ENCODE measurements at regions not wholly inside any gene's neighbourhood (a gene's known extent, or its start where the extent isn't known, plus 50 kb on each side); places are given as distances from the start of the nearest gene placed in this dataset.

DNA sequence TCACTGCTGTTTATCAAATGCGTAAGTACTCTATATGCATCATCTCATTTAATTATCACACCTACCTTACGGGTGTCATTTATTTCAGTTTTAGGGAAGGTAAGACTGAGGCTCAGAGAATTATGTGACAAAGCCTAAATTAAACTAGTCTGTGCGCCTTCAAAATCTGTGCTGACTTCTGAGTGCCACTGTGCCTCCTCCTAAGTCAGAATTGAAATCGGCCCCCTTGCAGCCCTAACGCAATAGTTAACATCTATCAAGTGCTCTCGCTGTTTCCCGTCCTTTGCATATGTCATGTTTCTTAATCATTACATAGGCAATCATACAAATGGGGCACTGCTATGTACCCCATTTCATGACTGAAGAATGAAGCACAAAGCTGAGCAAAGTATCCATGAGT, 79.0 kb upstream of the PDE10A start:
- Histone ChIP-seq H3K4me1 (no peaks in the 10 kb centered on the region), H3K27me3 (no peaks in the 10 kb centered on the region)
- WGBS, result 92% methylated on average over 7 of the region's 7 CpGs

DNA sequence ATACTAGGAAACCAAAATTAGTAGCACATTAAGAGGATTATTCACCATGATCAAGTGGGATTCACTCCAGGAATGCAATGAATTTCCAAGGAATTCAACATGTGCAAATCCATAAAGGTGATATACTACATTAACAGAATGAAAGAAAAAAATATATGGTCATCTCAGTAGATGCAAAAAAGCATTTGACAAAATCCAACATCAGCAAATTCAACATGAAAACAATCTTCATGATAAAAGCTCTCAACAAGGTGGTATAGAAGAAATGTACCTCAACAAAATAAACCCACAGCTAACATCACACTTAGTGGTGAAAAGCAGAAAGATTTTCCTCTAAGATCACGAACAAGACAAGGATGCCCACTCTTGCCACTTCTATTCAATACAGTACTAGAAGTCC, 74.4 kb upstream of the PDE10A start:
- no peaks in the 10 kb centered on the region for H3K4me1 ChIP-seq
- H3K4me3 ChIP-seq, result no peak overlapping the region
- intact Hi-C loops (cut with DNase I), result no loop called here
- 90% methylated on average over 1 of the region's 1 CpG for WGBS
- no peaks in the 10 kb centered on the region for H3K36me3 ChIP-seq
- no peak for TF ChIP-seq EP300 (IDR thresholded peaks at IDR 0.05)
- TF ChIP-seq POLR2AphosphoS5 (IDR thresholded peaks at IDR 0.05), result no peak
- TF ChIP-seq, protein P1, sequence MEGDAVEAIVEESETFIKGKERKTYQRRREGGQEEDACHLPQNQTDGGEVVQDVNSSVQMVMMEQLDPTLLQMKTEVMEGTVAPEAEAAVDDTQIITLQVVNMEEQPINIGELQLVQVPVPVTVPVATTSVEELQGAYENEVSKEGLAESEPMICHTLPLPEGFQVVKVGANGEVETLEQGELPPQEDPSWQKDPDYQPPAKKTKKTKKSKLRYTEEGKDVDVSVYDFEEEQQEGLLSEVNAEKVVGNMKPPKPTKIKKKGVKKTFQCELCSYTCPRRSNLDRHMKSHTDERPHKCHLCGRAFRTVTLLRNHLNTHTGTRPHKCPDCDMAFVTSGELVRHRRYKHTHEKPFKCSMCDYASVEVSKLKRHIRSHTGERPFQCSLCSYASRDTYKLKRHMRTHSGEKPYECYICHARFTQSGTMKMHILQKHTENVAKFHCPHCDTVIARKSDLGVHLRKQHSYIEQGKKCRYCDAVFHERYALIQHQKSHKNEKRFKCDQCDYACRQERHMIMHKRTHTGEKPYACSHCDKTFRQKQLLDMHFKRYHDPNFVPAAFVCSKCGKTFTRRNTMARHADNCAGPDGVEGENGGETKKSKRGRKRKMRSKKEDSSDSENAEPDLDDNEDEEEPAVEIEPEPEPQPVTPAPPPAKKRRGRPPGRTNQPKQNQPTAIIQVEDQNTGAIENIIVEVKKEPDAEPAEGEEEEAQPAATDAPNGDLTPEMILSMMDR (IDR thresholded peaks at IDR 0.05), result no peak
- TF ChIP-seq POLR2A (IDR thresholded peaks at IDR 0.05; ENCODE audit: low read depth), result no peak
- H3K27ac ChIP-seq (replicated peaks in 1 of 4), result no peak overlapping the region
- peaks cover 0 to 5% (median 0%) of the 10 kb centered on the region in 4 donors for H3K27me3 ChIP-seq
- peaks cover 0 to 4% (median 0%) of the 10 kb centered on the region in 4 donors for H3K9me3 ChIP-seq
- DNase-seq (ENCODE audit: extremely low spot score), result no peak

More for the DNA sequence above, 79.0 kb upstream of the PDE10A start:
- peaks cover 0 to 4% (median 0%) of the 10 kb centered on the region in 4 donors for H3K9me3 ChIP-seq
- no peaks in the 10 kb centered on the region for H3K36me3 ChIP-seq
- TF ChIP-seq POLR2A (IDR thresholded peaks at IDR 0.05; ENCODE audit: low read depth) (no peak), POLR2AphosphoS5 (IDR thresholded peaks at IDR 0.05) (no peak)
- TF ChIP-seq, protein P1 (IDR thresholded peaks at IDR 0.05), result no peak
- no peak overlapping the region for H3K4me3 ChIP-seq
- intact Hi-C loops (cut with DNase I), result no loop called here
- no peak overlapping the region for H3K27ac ChIP-seq (replicated peaks in 1 of 4)
- no peak for DNase-seq (ENCODE audit: extremely low spot score)

DNA sequence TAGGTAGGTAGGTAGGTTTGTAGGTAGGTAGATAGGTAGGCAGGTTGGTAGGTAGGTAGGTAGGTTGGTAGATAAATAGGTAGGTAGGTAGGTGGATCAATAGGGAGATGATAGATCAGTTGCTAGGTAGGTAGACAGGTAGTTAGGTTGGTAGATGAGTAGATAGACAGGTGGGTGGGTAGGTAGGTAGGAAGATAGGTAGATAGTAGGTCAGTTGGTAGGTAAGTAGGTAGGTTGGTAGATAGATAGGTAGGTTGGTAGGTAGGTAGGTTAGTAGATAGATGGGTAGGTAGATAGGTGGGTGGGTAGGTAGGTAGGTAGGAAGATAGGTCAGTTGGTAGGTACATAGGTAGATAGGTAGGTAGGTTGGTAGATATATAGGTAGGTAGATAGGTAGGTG, 72.0 kb upstream of the PDE10A start:
- H3K4me3 ChIP-seq, result no peak overlapping the region
- TF ChIP-seq POLR2A (IDR thresholded peaks at IDR 0.05; ENCODE audit: low read depth) (no peak), EP300 (IDR thresholded peaks at IDR 0.05) (no peak), POLR2AphosphoS5 (IDR thresholded peaks at IDR 0.05) (no peak)
- TF ChIP-seq, protein P1 (IDR thresholded peaks at IDR 0.05), result no peak
- H3K36me3 ChIP-seq, result no peaks in the 10 kb centered on the region
- no peak for DNase-seq (ENCODE audit: extremely low spot score)
- no peaks in the 10 kb centered on the region for H3K4me1 ChIP-seq
- peaks cover 0 to 4% (median 0%) of the 10 kb centered on the region in 4 donors for H3K9me3 ChIP-seq
- H3K27me3 ChIP-seq, result peaks cover 0 to 6% (median 0%) of the 10 kb centered on the region in 4 donors
- H3K27ac ChIP-seq (replicated peaks in 1 of 4), result no peak overlapping the region
- intact Hi-C loops (cut with DNase I), result no loop called here

DNA sequence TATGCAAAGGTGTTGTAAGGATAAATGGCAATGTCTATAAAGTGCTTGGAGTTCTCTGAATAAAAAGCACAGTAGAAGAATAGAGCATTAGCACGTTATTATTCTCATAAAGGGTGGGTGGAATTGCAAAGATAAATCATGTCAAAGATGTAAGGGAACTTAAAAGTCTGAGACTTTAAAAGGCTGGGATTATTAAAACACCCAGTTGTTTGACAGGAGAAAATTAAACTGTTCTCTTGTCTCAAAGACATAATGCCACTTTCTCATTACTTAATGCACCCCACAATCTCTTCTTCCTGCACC, 70.4 kb upstream of the PDE10A start:
- no peak for DNase-seq (ENCODE audit: extremely low spot score)
- 46% methylated on average over 1 of the region's 1 CpG for WGBS
- Histone ChIP-seq H3K4me1 (no peaks in the 10 kb centered on the region), H3K9me3 (peaks cover 0 to 4% (median 0%) of the 10 kb centered on the region in 4 donors), H3K36me3 (no peaks in the 10 kb centered on the region), H3K27ac (replicated peaks in 1 of 4) (no peak overlapping the region), H3K4me3 (no peak overlapping the region), H3K27me3 (peaks cover 0 to 6% (median 0%) of the 10 kb centered on the region in 4 donors)
- TF ChIP-seq POLR2A (IDR thresholded peaks at IDR 0.05; ENCODE audit: low read depth) (no peak), EP300 (IDR thresholded peaks at IDR 0.05) (no peak), POLR2AphosphoS5 (IDR thresholded peaks at IDR 0.05) (no peak)
- TF ChIP-seq, protein P1 (IDR thresholded peaks at IDR 0.05), result no peak
- intact Hi-C loops (cut with DNase I), result loop anchor here (5.0 kb wide), 1 partner anchor 114 kb away; no protein-coding TSS in a partner anchor

Data from esophagus muscularis mucosa (tissue), 4 donors.